ENCODE measurements at regions not wholly inside any gene's neighbourhood (a gene's known extent, or its start where the extent isn't known, plus 50 kb on each side); places are given as distances from the start of the nearest gene placed in this dataset.

DNA sequence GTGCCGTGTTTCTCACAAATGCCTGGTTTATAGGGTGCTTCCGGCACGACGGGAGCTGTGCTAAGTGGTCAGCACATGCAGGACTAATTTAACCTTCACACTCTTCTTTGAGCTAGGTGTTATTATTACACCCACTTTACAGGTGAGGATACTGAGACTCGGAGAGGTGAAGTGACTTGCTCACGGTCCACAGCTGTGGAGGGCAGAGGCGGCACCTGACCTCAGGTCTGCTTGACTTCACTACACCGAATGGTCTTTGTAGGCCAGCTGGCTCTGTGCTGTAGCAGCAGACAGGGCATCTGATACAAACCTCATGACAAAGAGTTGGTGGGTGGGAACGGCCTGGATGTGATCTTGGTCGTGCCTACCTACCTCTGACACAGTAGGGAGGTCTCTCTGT is 102.0 kb upstream of the BOD1 start:
- no peak for DNase-seq (ENCODE audit: low read depth in 4 of 4, low spot score in 3 of 4)

DNA sequence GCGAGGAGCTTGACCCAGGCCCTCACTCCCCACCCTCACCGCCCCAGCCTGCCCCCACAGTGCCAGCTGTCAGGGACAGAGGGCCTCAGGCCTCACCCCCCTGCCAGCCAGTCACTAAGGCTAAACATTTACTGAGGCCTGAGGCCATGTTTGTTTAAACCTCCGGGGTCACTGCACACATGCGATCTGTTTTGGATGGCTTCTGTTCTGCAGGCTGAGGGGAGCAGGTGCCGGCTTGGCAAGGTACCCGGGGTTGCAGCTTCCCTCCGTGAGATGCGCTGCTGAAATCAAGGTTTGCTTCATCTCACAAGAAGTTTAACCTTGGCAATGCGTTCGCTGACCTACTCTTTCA is 103.3 kb upstream of the BOD1 start:
- DNase-seq (ENCODE audit: low read depth in 4 of 4, low spot score in 3 of 4) = no peak

DNA sequence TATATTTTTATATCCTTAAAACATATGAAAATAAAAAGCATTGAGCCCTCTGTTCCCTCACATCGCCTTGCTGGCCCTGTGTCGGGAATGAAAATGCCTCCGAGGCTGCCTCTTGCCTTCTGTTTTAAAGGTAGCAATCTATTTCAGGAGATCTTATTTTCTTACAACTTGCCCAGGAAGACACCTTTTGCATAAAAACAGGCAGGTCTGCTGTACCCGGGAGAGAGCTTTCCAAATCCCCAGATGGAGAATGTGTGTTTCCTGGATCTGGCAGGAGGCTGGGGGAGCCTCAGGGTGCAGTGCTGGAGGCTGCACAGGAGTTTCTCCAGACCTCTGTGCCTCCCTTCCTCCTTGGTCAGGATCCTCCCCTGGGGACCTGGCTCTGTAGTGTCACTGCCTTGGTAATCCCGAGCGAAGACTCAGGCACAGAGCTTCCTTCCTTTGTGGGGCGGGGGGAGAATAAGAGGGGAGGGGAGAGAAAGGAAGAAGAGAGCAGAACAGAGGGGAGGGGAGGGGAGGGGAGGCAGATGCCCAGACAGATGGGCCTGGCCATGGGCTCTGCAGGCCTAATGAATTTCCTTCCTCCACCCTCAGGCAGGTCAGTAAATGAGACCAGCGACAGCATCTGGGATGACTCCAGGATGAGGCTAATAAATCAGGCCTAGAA is 104.0 kb upstream of the BOD1 start:
- DNase-seq (ENCODE audit: low read depth in 4 of 4, low spot score in 3 of 4) = no peak

DNA sequence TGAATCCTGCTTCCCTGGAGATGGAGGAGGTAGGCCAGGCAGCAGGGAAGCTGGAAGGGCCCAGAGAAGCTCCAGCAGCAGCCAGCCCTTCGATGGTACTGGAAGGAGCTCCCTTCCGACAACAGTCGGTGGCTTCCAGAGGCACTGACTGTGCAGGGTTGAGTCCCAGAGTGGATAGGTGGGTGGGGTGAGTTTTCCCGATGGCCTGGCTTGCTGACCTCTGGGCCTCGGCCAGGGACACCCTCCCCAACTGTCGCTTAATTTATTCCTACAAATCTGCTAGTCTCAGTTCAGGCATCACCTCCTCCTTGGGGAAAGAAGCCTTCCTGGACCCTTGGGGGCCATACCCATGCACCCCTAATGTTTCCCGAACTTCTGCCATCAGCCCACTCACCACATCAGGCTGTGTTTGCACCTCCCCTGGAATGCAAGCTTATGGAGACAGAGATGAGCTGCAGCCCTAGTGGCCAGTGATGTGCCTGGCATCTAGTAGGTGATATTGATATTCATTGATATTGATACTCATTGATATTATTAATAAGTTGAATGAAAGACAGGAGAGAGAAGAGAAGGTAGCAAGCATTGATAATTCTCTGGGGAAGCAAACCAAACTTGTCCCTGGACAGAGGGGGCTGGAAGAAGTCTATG is 104.6 kb upstream of the BOD1 start:
- DNase-seq (ENCODE audit: low read depth in 4 of 4, low spot score in 3 of 4) = no peak

DNA sequence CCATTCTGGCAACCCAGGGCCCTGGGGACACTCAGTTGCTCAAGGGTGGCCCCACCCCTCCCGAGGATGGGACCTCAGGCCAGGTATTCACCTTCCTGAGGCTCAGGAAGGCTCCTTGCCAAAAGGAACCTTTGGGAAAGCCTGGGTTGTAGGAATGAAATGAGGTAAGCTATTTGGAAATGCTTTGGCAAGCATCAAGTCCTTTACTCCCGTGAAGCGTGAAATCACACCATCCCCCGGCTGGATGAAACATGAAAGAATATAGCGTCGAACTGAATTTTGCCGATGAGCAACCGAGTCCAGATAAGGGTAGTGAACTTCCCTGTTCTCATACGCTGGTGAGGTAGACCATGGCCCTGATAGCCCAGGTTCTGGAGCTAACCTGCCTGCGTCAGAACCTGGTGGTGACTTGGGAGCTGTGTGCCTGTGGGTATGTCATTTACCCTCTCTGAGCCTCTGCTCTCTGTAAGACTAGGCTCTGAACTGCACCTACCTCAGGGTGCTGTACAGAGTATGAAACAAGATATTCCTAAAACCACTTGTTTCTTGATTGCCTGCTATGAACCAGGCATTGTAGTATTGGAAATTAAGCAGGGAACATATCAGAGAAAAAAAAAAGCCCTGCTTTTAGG is 105.3 kb upstream of the BOD1 start:
- no peak for DNase-seq (ENCODE audit: low read depth in 4 of 4, low spot score in 3 of 4)

DNA sequence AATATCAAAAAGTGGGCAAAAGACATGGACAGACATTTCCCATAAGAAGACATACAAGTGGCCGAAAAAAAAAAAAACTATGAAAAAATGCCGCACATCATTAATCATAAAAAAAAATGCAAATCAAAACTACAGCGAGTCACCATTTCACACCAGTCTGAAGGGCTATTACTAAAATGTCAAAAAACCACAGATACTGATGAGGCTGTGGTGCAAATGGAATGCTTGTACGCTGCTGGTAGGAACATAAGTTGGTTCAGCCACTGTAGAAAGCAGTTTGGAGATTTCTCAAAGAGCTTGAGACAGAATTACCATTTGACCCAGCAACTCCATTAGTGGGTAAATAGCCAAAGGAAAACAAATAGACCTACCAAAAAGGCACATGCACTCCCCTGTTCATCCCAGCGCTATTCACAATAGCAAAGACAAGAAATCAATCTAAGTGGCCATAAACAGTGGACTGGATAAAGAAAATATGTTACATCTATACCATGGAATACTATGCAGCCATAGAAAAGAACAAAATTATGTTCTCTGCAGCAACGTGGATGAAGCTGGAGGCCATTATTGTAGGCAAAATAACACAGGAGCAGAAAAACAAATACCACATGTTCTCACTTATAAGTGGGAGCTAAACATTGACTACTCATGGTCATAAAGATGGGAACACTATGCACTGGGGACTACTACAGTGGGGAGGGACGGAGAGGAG is 110.6 kb upstream of the BOD1 start:
- no peak for DNase-seq (ENCODE audit: low read depth in 4 of 4, low spot score in 3 of 4)

DNA sequence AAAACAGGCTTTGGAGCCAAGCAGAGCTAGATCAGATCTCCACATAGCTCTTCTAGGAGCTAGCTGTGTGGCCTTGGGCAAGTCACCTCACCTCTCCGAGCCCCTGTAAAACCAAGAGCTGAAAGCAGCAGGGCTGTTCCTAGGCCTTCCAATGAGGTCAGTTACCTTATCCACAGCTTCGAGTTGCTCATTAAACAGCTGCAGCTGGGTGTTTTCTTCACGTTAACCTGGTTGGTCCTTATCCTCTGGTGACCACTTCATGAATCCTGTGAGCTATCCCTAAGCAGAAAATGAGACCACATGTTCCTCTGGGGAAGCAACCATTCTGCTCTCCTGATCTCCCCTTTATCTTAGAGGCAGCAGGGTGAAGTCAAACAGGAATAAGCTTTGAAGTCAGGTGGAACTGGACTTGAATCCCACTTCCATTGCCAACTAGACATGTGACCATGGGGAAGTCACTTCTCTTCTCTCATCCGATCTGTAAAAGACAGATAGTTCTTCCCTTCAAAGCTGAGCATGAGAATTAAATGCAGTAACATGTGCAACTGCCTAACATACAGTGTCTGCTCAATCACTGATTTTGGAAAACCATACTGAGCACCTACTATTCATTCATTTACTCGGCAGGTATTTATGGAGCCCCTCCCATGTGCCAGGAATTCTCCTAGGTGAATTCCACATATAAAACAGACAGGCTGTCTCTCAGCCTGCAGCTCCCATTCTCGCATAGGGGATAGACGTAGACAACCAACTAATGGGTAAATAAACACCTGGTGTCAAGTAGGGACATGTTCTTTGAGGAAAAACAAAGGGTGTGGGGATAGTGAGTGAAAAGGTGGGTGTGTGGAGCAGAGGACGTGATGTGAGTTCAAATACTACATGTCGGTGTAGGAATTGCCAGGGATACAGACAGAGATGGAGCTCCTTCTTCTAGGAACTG is 111.7 kb upstream of the BOD1 start:
- DNase-seq (ENCODE audit: low read depth in 4 of 4, low spot score in 3 of 4) = no peak

DNA sequence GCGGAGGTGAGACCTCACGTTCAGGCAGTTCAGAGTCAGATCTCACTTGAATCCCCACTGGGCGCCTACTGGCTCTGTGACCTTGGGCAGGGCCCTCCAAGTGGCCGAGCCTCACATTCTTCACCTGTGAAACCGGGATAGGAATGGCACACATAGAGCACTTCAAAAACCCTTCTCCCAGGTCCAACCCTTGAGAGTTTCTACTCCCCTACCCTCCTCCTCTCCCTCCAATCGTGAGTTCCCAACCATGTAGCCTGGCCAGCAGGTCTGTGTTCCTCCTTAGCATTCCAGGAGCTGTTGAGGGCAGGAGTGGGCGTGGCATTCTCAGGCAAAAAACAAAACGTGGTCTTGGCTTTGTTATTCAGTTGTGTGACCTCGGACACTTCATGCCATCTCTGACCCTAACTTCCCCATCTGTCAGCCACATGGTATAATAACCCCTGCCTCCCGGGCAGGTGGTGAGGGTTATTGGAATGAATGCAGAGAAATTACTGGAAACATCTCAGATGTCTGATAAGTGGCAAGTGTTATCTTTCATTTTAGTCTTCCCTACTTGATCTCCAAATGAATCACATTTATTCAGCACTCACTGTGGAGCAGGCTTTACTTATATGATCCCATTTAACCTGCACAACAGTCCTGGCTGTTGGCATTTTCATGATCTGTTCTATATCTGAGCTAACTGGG is 112.8 kb upstream of the BOD1 start:
- no peak for DNase-seq (ENCODE audit: low read depth in 4 of 4, low spot score in 3 of 4)

DNA sequence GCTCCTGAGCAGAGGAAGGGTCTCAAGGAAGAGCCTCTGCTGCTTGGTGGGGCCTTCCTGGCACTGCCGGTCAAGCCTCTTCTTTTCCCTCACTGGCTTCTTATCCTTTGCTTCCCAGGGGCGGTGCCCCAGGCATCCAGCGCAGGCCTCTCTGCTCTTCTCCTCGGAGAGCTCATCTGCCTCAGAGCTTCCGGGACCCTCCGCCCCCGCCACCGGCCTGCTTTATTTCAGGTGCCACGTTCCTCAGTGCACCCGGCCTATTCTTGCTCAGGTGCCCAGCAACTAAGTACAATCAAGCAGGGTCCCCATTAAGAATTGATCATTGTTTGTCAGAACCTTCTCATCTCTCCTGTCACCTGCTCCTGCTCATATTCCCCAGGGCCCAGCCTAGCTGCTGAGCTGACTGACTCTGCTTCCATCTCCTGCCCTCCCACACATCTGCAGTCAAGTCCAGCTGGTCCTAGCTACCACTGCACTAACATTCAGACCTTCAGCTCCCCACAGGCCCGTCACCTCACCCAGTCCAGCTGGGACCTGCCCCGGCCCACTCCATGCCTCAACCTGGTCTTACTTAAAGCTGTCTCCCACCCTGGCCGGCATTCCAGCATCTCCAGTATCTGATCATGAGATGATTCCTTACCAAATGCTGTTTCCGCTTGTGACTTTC is 114.3 kb upstream of the BOD1 start:
- DNase-seq (ENCODE audit: low read depth in 4 of 4, low spot score in 3 of 4) = no peak

DNA sequence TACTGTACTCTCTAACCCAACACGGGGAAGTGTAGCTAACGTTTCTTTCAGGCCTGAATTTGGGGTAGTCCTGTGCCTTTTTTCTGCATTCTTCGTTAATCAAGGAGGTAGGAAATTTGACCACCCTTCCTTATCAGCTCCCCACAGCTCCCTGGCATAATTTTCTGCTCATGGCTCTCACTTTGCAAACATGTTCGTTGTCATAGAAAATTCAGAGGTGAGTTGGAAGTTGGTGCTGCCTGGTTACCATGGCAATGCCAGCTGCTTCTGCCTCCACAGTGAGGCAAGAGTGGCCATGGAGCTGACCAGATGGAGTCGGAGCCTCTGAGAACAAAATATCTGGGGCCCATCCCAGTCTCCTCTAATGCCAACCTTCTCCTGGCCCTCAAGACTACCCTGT is 116.6 kb upstream of the BOD1 start:
- no peak for DNase-seq (ENCODE audit: low read depth in 4 of 4, low spot score in 3 of 4)

DNA sequence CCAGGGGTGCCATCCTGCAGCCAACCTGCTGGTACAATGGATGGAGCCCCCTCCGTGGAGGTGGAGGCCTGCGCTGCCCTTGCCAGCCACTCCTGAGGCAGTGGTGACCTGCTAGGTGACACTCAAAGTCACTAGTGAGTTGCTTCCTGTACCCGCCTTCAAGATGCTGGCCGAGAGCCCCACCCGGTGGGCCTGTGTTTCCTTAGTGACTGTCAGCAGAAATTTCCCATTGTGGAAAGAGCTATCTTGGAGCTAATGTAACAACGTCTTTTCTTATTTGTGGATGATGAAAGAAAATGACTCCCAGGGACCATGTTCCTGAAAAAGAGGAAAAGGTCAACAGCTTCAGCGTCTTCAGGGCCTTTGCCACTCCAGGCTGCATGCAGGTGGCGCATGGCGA is 117.0 kb upstream of the BOD1 start:
- no peak for DNase-seq (ENCODE audit: low read depth in 4 of 4, low spot score in 3 of 4)

DNA sequence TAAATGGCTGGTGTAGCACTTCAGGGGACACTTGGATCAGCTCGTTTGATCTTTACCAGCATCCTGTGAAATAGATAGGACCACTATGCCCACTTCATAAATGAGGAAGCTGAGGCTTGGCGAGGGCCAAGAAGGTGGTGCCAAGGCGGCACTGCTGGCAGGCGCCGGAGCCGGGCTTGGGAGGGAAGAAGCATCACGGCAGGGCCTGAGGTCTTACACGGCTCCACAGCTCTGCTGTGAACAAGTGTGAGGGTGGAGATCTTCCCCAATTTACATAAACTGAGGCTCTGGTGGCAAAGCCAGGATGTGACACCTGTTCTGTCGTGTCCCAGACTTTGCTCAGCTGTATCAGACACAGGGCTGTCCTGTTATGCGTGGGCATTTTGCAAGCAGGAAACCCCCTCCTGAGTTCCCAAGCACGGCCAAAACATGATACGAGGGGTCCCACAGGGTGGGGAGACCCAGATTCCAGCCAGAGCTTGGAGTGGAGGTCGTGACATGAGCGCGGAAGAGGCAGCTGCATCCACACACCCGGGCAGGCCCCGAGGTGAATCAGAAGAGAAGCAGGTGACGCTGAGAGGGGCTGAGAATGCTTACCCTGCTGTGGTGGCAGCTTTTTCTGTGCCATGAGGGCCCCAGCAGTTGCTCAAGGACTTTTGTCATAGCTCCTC is 117.5 kb upstream of the BOD1 start:
- no peak for DNase-seq (ENCODE audit: low read depth in 4 of 4, low spot score in 3 of 4)

DNA sequence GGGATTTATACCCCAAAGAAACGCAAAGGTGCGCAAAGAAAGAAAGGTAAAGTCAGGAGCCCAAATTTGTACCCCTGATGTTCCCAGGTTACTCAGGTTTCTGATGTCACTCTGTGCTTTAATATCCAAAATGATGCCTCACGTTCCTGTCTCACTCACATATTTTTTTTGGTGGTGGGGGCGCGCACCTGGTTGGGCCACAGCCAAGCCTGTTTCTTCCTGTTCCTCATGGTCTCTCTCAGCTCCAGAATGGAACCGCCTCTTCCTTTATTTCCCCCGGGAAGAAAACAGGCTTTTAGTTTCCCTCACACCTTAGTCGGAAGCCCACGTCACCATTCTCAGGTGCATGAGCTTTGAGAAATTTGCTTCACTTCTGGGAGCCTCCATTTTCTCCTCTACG is 118.3 kb upstream of the BOD1 start:
- DNase-seq (ENCODE audit: low read depth in 4 of 4, low spot score in 3 of 4) = no peak

DNA sequence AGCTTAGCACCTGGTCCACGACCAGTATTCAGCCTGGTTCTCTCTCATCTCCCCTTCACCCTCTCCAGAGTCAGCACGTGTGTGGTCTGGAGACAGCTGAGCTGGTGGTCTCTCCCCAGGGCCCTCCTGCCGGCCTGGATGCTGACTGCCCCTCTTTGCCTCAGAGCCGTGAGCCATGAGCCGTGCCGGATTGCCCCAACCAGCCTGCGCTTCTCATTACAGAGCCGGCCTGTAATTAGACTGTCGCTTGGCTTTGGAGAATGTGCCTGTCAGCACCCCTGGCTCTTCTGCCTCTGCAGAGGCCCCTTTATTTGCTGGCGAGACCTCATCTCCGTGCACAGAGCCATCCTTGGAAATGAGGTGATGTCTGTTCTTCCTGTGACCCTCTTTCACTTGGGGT is 118.7 kb upstream of the BOD1 start:
- no peak for DNase-seq (ENCODE audit: low read depth in 4 of 4, low spot score in 3 of 4)

DNA sequence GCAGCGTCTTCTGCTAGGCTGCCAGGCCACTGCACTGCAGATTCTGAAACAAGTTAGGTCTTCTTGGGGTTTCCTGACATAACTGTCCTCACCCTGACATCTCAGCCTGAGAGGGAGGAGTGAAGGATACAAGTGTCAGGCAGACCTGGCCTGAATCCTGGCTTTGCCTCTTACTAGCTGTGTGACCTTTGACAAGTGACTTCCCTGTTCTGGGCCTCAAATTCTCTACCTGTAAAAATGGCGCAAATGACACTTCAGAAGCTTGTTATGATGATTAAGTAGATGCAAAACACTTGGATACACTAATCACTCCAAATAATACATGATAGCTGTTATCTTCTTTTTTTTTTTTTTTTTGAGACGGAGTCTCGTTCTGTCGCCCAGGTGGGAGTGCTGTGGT is 119.2 kb upstream of the BOD1 start:
- no peak for DNase-seq (ENCODE audit: low read depth in 4 of 4, low spot score in 3 of 4)

DNA sequence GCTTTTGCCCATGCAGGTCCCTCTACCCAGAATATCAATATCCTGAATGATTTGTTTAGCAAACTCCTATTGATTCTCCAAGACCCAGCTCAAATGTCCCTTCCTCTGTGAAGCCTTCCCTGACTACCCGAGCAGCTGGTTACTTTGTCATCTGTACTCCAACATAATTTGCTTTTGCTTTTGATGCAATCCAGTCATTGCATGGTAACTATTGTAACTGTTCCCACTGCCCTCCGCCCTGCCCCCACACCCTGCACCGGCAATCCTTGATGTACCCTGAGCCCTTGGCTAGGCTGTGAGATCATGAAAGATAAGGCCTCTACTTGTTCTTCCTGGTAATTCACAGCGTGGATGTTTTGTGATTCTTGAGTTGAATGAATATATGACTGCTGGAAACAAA is 119.9 kb upstream of the BOD1 start:
- no peak for DNase-seq (ENCODE audit: low read depth in 4 of 4, low spot score in 3 of 4)

DNA sequence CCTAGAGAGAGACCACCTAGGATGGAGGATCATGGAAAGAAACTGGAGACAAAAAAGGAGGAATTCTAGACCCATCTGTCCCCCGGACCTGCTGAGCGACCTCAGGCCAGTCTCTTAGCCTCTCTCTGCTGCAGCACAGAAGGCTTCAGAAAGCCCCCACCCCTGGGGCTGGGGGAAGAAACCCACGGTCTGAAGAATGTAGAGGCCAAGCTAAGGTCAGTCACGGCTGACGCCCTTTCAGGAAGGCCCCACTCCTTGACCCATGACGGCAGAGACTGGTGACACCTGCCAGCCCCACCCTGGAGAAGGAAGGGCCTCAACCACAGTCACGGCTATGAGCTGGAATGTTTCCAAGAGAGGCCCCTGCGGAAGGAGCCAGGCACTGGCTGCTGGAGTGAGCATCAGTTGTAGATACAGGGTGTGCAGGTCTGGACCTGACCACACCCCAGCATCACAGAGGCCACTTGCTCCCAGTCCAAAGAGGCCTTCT is 120.5 kb upstream of the BOD1 start:
- DNase-seq (ENCODE audit: low read depth in 4 of 4, low spot score in 3 of 4) = no peak

DNA sequence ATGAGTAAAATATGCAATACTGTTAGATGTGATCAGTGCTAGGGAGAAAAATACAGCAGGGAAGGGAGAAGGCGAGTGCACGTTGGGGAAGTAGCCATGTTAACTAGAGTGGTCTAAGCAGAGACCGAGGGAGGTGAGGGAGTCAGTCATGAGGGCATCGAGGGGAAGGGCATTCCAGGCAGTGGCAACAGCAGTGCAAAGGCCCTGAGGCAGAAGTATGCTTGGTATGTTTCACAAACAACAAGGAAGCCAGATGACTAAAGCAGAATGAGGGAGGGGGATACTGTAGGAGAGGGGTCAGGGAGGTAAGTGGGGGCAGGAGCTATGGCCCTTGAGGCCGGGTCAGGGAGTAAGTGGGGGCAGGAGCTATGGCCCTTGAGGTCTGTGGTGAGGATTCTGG is 123.3 kb upstream of the BOD1 start:
- no peak for DNase-seq (ENCODE audit: low read depth in 4 of 4, low spot score in 3 of 4)

DNA sequence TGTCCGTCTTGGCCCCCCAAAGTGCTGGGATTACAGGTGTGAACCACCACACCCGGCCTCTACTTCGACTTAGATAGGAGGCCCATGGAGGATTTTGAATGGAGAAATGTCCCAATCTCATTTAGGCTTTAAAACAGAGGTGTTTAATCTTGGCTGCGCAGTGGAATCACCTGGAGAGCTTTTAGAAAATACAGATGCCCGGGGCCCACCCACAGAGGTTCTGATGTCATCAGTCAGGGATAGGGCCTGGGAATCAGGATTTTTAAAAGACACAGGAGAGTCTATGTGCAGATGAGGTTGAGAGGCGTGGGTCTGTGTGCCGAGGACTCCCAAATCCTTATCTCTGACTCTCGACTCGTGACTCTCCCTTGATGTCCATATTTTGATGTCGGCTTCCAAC is 124.0 kb upstream of the BOD1 start:
- no peak for DNase-seq (ENCODE audit: low read depth in 4 of 4, low spot score in 3 of 4)
